HAP-1 (cell line): ENCODE measurements at regions not wholly inside any gene's neighbourhood (a gene's known extent, or its start where the extent isn't known, plus 50 kb on each side); places are given as distances from the start of the nearest gene placed in this dataset.

Experiments
- DNase-seq, 2 experiments: peaks; one replicate each; pipeline ENCODE4 v3.0.0-alpha.2; 2016 to 2020; ENCODE audit warnings: low spot score in 2 of 2
- H3K27me3 ChIP-seq: fragments of 250-450 bp; sonication (Bioruptor Pico); 2 replicates; pipeline ENCODE4 v1.5.1; 2020; ENCODE audit warnings: low read depth, mild to moderate bottlenecking, moderate library complexity
- H3K36me3 ChIP-seq: fragments of 250-450 bp; sonication (Bioruptor Pico); replicated peaks from 2 replicates; pipeline ENCODE4 v1.5.1; 2020; ENCODE audit warnings: mild to moderate bottlenecking
- H3K4me1 ChIP-seq: fragments of 250-450 bp; sonication (Bioruptor Pico); 2 replicates; pipeline ENCODE4 v1.5.1; 2020; ENCODE audit warnings: mild to moderate bottlenecking
- H3K4me3 ChIP-seq: fragments of 250-450 bp; sonication (Bioruptor Pico); 2 replicates; pipeline ENCODE4 v1.5.1; 2020; ENCODE audit warnings: mild to moderate bottlenecking, moderate library complexity
- H3K9me3 ChIP-seq: fragments of 250-450 bp; sonication (Bioruptor Pico); 2 replicates; pipeline ENCODE4 v1.5.1; 2020; ENCODE audit warnings: mild to moderate bottlenecking, moderate library complexity
- in situ Hi-C: fragments of 300-500 bp; cut with MboI; formaldehyde crosslinking; loops from 3 replicates; pipeline ENCODE4 v1.14.3; 2020; ENCODE audit warnings: low sequenced_read_pairs, inconsistent platforms, mixed read lengths

DNA sequence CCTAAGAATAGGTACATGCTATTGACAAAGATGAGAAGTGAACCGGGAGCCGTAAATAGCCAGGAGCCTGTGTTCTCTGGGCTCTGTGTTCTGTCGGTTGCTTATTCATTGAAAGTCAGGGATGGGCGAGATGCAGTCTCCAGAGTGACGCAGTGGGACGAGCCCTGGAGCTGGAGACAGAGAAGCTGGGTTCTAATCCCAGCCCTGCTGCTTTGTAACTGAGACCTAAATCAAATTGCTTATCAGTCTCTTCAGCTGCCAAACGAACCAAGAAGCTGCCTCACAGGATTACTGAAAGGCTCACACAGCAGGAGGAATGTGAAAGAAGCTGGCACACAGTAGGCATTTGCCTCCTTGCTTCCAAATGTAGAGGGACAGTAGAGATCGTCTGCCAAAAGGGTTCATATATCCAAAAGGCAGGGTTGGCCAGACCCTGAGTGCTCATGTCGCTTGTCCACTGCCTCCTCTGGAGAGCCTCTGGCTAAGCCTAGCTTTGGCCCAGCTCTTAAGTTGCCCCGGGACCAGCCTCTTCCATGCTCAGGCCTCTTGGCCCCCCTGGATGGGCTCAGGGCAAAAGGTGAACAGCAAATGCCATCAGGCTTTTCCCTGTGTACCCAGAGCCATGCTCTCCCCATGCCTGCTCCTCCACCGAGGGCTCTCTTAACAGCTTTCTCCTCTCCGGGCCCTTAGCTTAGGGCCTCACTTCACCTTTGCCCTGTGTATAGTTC lies 134.2 kb upstream of the IPO9 start:
- Histone ChIP-seq H3K4me3 (no peak overlapping the region), H3K4me1 (no peaks in the 10 kb centered on the region), H3K27me3 (no peaks in the 10 kb centered on the region), H3K9me3 (no peaks in the 10 kb centered on the region), H3K36me3 (no peaks in the 10 kb centered on the region)
- DNase-seq = no peak
- in situ Hi-C loops = no loop called here

DNA sequence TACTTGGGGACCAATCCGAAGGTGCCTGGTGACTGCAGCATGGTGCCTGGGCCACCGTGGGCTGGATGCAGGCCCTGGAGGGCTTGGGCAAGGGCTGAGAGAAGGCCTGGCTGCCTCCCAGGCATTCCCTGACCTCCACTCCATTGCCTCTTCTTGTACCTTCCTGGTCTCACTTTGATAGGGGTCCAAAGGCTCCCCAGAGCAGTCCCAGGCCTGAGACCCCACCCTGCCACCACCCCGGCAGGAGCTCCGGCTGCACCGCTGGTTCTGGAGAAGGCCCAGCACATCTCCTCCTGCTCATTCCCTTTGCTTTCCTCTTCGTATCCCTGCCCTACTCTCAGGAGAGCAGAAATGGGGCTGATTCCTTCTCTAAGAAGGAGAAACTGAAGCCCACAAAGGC lies 133.3 kb upstream of the IPO9 start:
- Histone ChIP-seq H3K4me3 (no peak overlapping the region), H3K9me3 (no peaks in the 10 kb centered on the region), H3K27me3 (no peaks in the 10 kb centered on the region), H3K36me3 (no peaks in the 10 kb centered on the region), H3K4me1 (no peaks in the 10 kb centered on the region)
- in situ Hi-C loops = no loop called here
- DNase-seq = no peak

DNA sequence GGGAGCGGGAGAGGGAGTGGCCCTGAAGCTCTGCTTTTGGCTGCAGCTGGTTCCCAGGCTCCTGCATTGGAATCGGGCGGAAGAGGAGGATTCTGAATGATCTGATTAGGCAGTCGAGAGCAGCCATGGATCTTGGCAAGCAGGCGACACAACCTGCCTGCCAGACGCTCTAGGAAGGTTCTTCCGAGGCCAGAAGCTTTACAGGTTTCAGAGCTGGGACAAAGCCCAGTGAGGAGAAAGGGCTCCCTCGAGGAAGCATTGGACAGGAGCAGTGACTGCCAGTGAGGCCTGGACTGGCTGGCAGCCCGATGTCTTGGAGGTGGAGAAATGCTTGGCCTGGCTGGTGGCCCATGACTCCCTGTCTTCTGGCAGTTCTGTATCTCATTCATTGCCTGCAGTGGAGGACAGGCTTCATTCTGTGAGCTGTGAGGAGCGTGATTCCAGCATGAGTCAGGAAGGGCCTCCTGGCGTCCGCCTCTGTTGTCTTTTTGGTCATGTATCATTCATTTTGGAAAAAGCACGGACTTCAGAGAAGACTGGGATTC lies 132.7 kb upstream of the IPO9 start:
- H3K27me3 ChIP-seq = no peaks in the 10 kb centered on the region
- H3K9me3 ChIP-seq = no peaks in the 10 kb centered on the region
- in situ Hi-C loops = no loop called here
- H3K4me3 ChIP-seq = no peak overlapping the region
- no peaks in the 10 kb centered on the region for H3K4me1 ChIP-seq
- no peak for DNase-seq
- H3K36me3 ChIP-seq = no peaks in the 10 kb centered on the region

DNA sequence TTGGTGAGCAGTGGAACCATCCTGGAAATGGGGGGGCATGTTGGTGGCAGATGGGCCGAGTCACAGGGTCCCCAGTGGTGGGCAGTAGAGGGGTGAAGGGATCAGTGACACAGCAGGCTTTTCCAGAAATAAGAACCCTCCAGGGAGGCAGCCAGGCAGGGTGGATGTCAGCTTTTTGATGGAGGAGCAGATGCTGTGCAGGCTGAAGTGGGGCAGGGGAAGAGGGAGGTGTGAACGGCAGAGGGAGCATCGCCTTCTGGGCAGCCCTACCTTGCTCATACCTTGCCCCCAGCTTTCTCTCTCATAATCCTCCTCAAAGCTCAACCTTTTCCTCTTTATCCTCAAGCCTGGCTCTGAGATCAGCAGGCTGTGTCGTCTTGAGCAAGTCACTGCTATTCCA lies 131.8 kb upstream of the IPO9 start:
- H3K36me3 ChIP-seq = no peaks in the 10 kb centered on the region
- no peaks in the 10 kb centered on the region for H3K27me3 ChIP-seq
- no peak for DNase-seq
- no peak overlapping the region for H3K4me3 ChIP-seq
- H3K9me3 ChIP-seq = peaks cover 2% of the 10 kb centered on the region; the same call in 1 of the 2 replicates
- in situ Hi-C loops = no loop called here
- H3K4me1 ChIP-seq = no peaks in the 10 kb centered on the region

DNA sequence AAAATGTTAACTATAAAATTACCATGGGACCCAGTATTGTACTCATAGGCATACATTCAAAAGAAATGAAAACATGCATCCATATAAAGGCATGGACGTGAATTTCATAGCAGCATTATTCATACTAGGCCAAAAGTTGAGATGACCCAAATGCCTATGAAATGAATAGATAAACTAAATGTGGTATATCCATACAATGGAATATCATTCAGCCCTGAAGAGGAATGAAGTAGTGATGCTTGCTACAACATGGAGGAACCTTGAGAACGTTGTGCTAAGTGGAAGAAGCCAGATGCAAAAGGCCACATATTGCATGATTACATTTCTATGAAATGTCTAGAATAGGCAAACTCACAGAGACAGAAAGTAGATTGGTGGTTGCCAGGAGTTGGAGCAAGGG lies 127.1 kb upstream of the IPO9 start:
- DNase-seq = no peak
- Histone ChIP-seq H3K4me1 (no peaks in the 10 kb centered on the region), H3K9me3 (peaks cover 2% of the 10 kb centered on the region; the same call in 1 of the 2 replicates), H3K36me3 (no peaks in the 10 kb centered on the region), H3K4me3 (no peak overlapping the region), H3K27me3 (no peaks in the 10 kb centered on the region)
- in situ Hi-C loops = no loop called here

DNA sequence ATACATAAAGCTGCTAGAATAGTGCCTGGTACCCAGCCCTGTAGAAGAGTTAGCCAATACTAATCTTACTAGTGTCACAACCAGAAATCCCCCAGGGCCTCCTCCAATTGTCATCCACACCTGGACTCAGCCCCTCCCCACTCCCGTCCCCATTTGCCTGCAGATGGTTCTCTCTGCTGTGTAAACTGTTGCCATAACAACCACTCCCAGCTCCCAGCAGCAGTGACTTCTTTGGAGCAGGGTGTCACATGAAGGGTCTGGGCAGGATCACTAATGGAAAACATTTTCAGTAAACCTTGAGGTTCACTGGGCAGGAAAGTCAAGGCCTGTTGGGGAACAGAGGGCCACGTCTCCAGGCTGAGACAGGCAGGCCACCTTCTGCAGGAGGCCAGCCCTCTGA lies 126.0 kb upstream of the IPO9 start:
- no peaks in the 10 kb centered on the region for H3K4me1 ChIP-seq
- DNase-seq = peak; percentile 23 to 68
- in situ Hi-C loops = no loop called here

DNA sequence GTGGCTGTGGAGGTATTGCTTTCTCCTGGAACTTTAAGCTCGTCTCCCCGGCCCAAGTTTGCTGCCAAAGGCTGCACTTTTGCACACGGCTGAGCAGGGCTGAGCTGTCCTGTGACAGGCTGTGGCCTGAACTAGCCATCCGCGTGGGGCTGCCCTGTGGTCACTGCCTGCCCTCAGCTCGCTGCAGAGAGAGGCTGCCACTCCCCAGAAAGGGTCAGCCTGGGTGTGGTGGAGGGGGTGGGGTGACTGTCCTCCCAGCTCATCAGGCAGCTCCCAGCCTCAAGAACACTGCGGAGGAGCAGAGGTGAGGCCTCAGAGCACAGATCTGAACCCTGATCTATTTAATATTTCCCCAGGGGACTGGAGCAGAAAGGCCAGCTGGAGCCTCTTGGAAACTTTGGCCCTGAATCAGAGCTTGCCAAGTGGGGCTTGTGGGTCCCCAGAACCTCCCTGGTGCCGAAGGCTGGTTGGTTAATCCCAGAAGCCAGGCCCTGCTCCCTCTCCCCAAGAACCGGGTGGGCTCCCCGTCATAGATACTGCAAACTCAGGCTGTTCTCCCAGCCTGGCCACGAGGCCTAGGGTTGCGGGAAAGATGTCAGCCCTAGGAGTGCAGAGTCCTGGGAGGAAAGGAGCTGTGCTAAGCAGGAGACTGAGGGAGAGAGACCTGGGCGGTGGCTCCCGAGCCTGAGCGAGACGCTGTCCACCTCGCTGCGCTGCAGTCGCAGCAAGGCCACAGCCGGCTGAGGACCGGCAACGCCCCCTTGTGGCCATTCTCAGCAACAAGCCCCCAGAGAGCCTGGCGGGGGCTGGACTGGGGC lies 125.1 kb upstream of the IPO9 start:
- Histone ChIP-seq H3K27me3 (no peaks in the 10 kb centered on the region), H3K9me3 (peaks cover 2% of the 10 kb centered on the region; the same call in 1 of the 2 replicates), H3K36me3 (no peaks in the 10 kb centered on the region), H3K4me3 (no peak overlapping the region), H3K4me1 (no peaks in the 10 kb centered on the region)
- peak; percentile 70 to 87 for DNase-seq
- in situ Hi-C loops = no loop called here

More for the DNA sequence above, 126.0 kb upstream of the IPO9 start:
- Histone ChIP-seq H3K27me3 (no peaks in the 10 kb centered on the region), H3K4me3 (no peak overlapping the region), H3K36me3 (no peaks in the 10 kb centered on the region), H3K9me3 (peaks cover 2% of the 10 kb centered on the region; the same call in 1 of the 2 replicates)

DNA sequence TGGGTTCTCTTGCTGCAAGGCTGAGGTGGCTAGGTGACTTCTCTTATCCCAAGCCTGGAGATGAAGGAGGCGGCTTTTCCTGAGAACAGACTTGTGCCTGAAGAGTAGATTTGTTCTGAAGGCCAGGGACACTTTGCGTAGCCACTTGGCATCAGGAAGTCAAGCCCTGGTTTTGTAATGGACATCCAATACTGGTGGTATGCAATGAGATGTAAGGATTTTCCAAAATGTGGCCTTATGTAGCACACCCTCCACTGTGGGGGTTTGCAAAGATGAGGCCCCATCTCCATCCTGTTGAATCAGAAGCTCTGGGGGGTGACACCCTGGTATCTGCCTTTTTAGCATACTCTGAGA lies 124.5 kb upstream of the IPO9 start:
- Histone ChIP-seq H3K27me3 (no peaks in the 10 kb centered on the region), H3K36me3 (no peaks in the 10 kb centered on the region), H3K4me1 (no peaks in the 10 kb centered on the region), H3K9me3 (peaks cover 2% of the 10 kb centered on the region; the same call in 1 of the 2 replicates), H3K4me3 (no peak overlapping the region)
- in situ Hi-C loops = no loop called here
- DNase-seq = no peak

DNA sequence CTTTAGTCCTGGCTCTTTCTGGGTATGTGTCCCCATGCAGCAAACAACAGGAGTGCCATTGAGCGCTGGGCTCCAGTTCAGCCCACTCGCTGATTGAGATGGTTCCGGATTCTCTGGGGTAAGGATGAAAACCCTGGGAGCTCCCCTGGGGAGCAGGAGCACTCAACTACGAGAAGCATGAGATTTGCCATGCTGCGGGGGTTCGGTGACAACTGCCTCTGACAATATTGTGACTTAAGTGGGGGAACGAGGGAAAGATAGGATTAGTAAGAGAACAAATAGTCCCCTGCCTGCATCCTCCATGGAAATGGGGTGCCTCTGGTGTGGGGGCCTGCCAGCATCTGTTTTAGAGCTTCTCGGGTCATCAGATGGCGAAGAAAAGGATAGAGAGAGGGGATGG lies 123.6 kb upstream of the IPO9 start:
- Histone ChIP-seq H3K4me1 (peaks cover 4% of the 10 kb centered on the region), H3K36me3 (no peaks in the 10 kb centered on the region), H3K9me3 (peaks cover 2% of the 10 kb centered on the region; the same call in 1 of the 2 replicates), H3K4me3 (no peak overlapping the region), H3K27me3 (no peaks in the 10 kb centered on the region)
- DNase-seq = no peak
- in situ Hi-C loops = loop anchor here (5.0 kb wide), 2 partner anchors 82 to 148 kb away; no protein-coding TSS in a partner anchor

DNA sequence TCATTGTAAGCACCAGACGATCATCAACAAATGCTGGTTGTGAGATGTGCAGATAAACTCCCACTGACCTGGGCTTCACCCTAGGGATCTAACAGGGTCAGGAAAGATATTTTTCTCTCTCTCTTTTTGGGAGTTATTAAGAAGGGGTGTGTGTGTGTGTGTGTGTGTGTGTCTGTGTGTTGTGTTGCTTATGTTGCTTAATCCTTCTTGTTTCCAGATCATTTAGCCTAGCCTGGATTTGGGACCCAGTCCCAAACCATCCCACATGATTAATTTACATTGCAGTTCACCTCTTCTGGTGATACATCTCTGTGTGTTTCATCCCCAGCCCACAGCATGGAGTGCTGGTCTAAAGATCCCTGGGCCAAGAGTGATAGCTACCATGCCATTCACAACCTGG lies 122.8 kb upstream of the IPO9 start:
- Histone ChIP-seq H3K27me3 (no peaks in the 10 kb centered on the region), H3K9me3 (peaks cover 2% of the 10 kb centered on the region; the same call in 1 of the 2 replicates), H3K36me3 (no peaks in the 10 kb centered on the region), H3K4me1 (peaks cover 4% of the 10 kb centered on the region), H3K4me3 (no peak overlapping the region)
- in situ Hi-C loops = loop anchor here (5.0 kb wide), 2 partner anchors 81 to 149 kb away; no protein-coding TSS in a partner anchor
- DNase-seq = no peak

DNA sequence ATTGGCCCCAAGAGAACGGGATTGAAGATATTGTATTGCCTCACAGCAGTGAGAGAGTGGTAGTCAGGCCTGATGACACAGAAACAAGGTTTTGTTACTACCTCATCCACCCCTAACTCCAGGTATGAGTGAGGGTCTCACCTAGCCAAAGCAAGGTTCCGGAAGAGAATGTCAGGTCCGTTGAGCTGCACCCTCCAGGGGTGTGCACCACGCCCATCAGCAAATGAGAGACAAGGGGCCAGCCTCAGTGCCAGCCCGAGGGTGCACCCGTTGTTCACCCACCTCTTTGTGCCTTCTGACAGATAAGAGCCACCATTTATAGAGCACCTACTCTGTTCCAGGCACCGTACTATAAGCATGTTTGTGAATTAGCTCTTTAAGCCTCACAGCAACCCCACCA lies 121.9 kb upstream of the IPO9 start:
- Histone ChIP-seq H3K9me3 (no peaks in the 10 kb centered on the region), H3K4me1 (peaks cover 4% of the 10 kb centered on the region), H3K36me3 (no peaks in the 10 kb centered on the region), H3K4me3 (no peak overlapping the region), H3K27me3 (no peaks in the 10 kb centered on the region)
- no peak for DNase-seq
- in situ Hi-C loops = loop anchor here (5.0 kb wide), 2 partner anchors 80 to 150 kb away; no protein-coding TSS in a partner anchor

DNA sequence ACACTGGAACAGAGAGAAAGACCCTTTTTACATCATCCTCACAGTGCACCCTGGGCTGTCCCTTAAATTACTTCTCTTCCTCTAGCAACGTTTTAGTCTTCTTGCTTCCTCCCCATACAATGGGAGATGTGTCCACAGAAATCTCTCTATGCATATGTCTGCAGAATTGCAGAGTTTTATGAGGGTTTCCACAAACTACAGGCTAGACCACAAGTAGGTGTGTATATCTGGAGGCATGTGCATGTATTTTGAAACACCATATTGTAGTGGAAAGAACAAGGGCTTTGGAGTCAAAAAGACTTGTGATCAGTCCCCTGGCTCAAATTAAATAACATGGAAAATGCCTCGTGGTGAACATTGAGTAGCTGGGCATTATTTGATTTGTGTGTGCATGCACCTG lies 121.3 kb upstream of the IPO9 start:
- no peaks in the 10 kb centered on the region for H3K9me3 ChIP-seq
- no peaks in the 10 kb centered on the region for H3K27me3 ChIP-seq
- H3K4me1 ChIP-seq = peaks cover 4% of the 10 kb centered on the region
- in situ Hi-C loops = loop anchor here (5.0 kb wide), 2 partner anchors 80 to 150 kb away; no protein-coding TSS in a partner anchor
- DNase-seq = no peak
- H3K36me3 ChIP-seq = no peaks in the 10 kb centered on the region
- no peak overlapping the region for H3K4me3 ChIP-seq

DNA sequence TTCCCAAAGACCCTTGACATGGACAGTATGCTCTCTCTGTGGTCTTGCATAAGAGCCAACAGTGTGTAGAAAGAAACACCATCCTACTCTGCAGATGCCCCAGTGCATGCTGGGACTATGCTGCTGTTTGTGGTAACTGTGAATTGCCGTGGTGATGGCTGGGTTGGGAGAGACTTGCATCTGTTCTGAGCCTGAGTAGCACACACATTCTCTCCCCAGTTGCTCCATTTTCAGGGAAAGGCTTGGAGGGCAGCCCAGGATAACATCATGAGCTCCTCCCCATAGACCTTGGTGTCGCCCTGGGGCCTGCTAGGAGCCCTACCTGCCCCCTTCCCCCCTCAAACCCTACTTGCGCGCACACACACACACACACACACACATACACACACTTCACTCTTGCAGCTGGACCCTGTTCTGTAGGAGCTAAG lies 120.9 kb upstream of the IPO9 start:
- Histone ChIP-seq H3K36me3 (no peaks in the 10 kb centered on the region), H3K27me3 (no peaks in the 10 kb centered on the region), H3K4me1 (peaks cover 4% of the 10 kb centered on the region), H3K4me3 (no peak overlapping the region), H3K9me3 (no peaks in the 10 kb centered on the region)
- in situ Hi-C loops = loop anchor here (5.0 kb wide), 2 partner anchors 79 to 151 kb away; no protein-coding TSS in a partner anchor
- DNase-seq = no peak

DNA sequence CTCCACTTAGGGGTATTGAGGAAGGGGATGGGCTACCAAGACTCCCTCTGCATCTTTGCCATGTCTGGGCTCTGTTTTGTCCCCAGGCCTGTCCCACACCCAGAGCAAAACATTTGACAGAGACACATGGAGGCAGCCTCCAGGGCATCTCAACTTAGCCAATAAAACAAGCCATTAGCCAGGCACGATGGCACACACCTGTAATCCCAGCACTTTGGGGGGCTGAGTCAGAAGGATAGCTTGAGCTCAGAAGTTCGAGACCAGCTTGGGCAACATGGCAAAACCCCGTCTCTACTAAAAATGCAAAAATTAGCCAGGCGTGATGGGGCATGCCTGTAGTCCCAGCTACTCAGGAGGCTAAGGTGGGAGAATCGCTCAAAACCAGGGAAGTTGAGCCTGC lies 120.3 kb upstream of the IPO9 start:
- Histone ChIP-seq H3K9me3 (no peaks in the 10 kb centered on the region), H3K27me3 (no peaks in the 10 kb centered on the region), H3K36me3 (no peaks in the 10 kb centered on the region), H3K4me1 (peaks cover 4% of the 10 kb centered on the region), H3K4me3 (no peak overlapping the region)
- no peak for DNase-seq
- in situ Hi-C loops = loop anchor here (5.0 kb wide), 2 partner anchors 79 to 151 kb away; no protein-coding TSS in a partner anchor
